NCI-H2196 (cell line): ENCODE measurements at regions not wholly inside any gene's neighbourhood (a gene's known extent, or its start where the extent isn't known, plus 50 kb on each side); places are given as distances from the start of the nearest gene placed in this dataset.
"Not testable (repeated sequence)": the region's sequence is repeated elsewhere in the genome, so short reads cannot be mapped to it uniquely, and the experiment has no call there.

Experiments
- DNase-seq: peaks from one replicate; lab custom pipeline; 2025; ENCODE audit not compliant: unreplicated experiment; lab: John Stamatoyannopoulos, UW

DNA sequence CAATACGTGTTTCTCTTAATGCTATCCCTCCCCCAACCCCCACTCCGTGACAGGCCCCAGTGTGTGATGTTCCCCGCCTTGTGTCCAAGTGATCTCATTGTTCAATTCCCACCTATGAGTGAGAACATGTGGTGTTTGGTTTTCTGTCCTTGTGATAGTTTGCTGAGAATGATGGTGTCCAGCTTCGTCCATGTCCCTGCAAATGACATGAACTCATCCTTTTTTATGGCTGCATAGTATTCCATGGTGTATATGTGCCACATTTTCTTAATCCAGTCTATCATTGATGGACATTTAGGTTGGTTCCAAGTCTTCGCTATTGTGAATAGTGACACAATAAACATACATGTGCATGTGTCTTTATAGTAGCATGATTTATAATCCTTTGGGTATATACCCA lies 52.5 kb downstream of the KIAA0408 start:
- DNase-seq, result not testable (repeated sequence)

- DNase-seq, result no peak
These were observed 53.1 kb downstream of the KIAA0408 start for GRCh38 chr6:127406122-127406521.

GRCh38 chr6:127404594-127405178 lies 54.5 kb downstream of the KIAA0408 start:
- DNase-seq, result no peak

- no peak for DNase-seq
These were observed 55.1 kb downstream of the KIAA0408 start for GRCh38 chr6:127404133-127404532.

- no peak for DNase-seq
These were observed 55.6 kb downstream of the KIAA0408 start for GRCh38 chr6:127403636-127404035.

- no peak for DNase-seq
These were observed 56.1 kb downstream of the KIAA0408 start for GRCh38 chr6:127402890-127403617.

- no peak for DNase-seq
These were observed 54.6 kb upstream of the ECHDC1 start for GRCh38 chr6:127397729-127398630.

GRCh38 chr6:127397171-127397597 lies 53.8 kb upstream of the ECHDC1 start:
- peak; percentile 7 for DNase-seq
